NCI-H2227 (cell line): ENCODE measurements at regions not wholly inside any gene's neighbourhood (a gene's known extent, or its start where the extent isn't known, plus 50 kb on each side); places are given as distances from the start of the nearest gene placed in this dataset.
"Not testable (repeated sequence)": the region's sequence is repeated elsewhere in the genome, so short reads cannot be mapped to it uniquely, and the experiment has no call there.

Experiments used
- DNase-seq: peaks from one replicate; lab custom pipeline; 2025; ENCODE audit not compliant: unreplicated experiment; lab: John Stamatoyannopoulos, UW

DNA sequence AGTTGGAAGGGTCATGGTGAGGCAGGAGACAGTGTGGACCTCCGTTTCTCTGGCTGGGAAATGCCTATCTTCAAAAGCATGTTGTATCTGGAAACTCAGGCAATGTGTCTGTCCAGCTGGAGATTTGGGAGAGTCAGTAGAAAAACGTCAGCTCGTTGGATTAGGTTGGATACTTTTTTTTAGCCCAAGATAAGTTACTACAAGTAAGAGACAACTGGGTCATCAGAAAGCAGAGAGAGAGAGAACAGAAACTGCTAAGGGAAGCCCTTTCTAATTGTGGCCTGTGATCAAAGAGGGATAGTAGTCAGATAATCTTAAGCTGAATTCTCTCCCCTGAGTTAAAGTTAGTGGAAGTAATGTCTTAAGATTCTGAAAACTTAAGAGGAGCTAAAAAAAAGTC, 78.9 kb upstream of the ZNF280D start:
- no peak for DNase-seq

DNA sequence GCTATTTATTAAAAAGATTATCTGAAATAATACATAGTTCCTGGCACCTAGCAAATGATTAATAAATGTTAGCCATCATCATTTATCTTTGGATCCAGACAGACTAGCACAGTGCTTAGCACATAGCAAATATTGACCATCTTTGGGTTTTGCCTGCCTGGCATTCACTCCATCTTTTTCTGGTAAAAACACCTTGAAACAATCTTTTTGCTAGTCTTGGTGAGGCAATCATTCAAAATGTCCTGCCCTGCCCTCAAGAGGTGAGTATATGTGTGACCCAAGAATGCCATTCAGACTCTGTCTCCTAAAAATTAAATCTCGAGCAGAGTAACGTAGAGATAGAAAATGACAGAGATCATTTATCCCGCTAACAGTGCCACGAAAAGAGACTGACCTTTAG, 78.3 kb upstream of the ZNF280D start:
- DNase-seq, result no peak

DNA sequence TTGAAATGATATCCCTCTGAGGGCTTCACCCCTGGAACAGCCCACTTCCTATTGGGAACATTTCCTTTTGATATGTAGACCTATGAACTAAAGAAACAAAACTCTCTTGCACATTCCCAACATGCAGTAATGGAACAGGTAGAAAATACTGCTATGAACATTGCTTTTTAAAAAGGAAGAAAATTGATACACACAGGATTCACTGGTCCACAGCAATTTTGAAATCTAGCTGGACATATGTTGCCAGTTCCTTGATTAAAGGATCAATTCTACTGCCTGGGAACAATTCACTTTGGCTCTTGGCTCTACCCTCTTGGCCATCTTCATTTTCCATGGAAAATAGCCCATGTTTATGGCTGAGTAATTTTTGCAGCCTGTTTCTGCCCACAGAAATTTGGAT, 74.9 kb upstream of the ZNF280D start:
- no peak for DNase-seq

DNA sequence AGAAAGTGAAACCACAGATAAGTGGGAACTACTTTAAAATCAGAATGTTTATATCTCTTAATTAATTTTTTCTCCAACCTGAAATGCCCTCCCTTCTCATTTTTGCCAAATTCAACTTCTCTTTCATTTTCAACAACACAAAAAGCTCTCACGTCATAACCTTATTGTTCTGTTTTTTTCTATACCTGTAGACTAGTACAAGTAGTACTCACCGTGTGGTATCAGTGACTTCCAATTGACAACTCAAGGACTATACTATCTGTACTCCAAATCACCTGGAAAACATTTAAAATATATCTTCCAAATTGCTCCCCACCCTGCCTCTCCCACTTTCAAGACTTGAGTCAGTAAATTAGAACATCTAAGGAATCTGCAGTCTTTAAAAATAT, 72.8 kb upstream of the ZNF280D start:
- DNase-seq, result no peak

DNA sequence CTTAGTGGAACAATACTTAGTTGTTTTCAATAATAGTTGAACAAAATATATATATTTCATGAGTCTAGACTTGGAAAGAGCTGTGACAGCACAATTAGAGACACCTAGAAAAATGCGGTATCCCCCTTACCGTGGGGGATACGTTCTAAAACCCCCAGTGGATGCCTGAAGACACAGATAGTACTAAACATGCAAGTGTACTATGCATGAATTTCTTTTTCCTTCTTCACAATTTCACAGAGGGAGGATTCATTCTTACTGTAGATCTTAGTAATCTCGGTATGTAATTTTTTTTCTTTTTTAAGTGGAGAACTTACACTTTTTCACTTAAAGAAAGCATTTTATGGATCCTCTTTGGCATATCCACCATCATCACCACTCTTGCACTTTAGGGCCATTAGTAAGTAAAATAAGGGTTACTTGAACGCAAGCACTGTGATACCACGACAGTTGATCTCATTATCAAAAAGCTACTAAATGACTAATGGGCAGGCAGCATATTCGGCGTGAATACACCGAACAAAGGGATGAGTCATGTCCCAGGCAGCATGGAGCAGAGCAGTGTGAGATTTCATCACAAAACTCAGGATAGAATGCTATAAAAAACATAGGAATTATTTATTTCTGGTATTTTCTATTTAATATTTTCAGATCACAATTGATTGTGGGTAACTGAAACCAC, 72.3 kb upstream of the ZNF280D start:
- DNase-seq, result no peak

DNA sequence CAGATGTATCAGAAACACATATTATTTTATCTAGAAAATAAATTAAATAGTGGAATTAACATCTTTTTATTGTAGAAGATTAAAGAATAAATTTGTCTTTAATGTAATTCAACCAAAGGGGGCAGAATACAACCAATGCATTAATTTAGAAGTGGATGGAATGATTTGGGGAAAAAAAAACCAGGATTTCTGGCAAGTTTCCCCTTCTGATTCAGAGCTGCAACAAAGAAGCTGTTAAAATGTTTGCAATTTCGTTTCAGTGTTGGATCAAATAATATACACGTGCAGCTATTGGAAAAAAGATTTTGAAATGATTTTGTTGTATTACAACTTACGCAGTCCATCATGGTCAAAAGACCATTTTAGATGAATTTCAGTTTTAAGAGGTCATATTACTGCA, 71.6 kb upstream of the ZNF280D start:
- no peak for DNase-seq

DNA sequence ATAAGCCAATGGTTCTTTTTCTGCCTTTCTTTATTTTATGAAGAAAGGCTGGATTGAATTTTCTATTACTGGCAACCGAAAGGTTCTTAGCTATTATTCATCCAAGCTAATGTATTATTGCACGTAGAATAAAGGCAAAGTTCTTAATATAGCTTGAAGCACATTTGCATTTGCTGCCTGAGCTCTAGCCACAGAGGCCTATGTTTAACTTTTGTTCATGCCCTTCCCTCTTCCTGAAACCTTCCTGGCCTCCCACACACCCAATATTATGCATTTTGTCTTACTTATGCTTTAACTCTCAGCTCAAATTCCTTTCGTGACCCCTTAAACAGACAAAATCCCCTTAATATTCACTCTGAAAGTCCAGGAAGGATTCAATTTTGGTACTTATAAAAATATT, 71.0 kb upstream of the ZNF280D start:
- no peak for DNase-seq

DNA sequence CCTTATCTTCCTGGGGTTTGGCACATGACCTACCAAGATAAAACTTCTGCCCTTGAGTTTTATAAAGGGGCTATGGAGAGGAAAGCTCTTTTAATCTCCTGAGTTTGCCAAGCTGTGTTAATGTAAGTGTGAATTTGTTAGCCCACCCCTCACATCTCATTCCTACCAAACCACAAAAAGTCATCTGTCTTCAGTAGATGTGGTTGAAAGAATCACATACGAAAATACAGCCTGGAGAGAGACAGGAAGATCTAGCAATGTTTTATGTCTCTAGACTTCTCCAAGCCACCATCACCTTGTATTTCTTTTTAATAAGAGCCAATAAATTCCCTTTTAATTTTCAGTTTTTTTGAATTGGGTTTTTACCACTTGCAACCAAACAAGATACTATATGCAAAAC, 68.9 kb upstream of the ZNF280D start:
- DNase-seq, result no peak

DNA sequence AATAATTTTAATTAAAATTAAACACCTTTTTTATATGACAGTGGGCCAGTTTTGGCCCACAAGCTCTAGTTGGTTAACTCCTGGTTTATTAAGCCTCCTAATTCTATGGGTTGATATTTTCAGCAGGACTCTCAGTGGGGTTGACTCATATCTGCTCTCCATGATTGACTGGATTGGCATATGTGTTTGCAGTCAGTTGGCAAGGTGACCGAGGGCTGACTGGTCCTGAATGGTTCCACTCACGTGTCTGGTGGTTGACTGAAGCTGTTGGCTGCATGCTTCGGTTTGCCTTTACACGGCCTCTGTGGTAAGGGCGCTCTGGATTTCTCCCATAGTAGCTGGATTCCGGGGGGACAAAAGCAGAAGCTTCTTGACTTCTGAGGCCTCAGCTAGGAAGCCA, 65.3 kb upstream of the ZNF280D start:
- no peak for DNase-seq

DNA sequence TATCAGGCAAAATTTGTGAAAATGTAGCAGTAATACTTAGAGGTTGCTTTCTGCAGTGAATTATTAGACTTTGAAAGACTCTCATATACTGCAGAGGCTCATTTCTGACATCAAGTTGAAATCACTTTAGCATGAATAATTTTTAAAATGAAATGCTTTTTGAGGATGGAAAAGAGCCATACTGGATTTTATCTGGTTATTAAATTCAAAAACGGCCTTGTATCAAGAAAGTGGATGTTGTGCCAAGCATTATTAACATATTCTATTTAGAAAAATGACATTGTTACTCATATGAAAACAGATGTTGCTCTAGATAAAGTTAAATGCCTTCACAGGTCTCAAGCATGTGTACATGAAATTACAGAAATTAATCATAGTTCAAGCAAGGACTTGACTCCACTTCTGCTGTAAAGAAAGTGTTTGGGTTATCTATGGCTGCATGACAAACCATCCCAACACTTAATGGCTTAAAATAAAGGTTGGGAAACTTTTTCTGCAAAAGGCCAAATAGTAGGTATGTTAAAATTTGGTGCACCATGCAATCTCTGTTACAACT, 64.5 kb upstream of the ZNF280D start:
- DNase-seq, result no peak

DNA sequence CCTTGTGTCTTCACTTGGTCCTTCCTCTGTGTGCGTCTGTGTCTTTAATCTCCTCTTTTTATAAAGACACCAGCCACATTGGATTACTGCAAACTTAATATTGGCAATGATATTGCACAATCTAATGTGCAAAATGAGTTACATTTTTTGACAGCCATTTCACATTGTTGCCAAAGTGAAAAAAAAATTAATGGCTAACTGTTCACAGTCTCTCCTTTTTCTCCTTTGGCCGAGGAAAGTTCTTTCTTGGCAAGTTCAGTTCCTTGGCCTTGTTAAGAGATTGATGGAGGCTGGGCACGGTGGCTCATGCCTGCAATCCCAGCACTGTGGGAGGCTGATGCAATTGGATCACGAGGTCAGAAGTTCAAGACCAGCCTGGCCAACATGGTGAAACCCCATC, 62.2 kb upstream of the ZNF280D start:
- no peak for DNase-seq

DNA sequence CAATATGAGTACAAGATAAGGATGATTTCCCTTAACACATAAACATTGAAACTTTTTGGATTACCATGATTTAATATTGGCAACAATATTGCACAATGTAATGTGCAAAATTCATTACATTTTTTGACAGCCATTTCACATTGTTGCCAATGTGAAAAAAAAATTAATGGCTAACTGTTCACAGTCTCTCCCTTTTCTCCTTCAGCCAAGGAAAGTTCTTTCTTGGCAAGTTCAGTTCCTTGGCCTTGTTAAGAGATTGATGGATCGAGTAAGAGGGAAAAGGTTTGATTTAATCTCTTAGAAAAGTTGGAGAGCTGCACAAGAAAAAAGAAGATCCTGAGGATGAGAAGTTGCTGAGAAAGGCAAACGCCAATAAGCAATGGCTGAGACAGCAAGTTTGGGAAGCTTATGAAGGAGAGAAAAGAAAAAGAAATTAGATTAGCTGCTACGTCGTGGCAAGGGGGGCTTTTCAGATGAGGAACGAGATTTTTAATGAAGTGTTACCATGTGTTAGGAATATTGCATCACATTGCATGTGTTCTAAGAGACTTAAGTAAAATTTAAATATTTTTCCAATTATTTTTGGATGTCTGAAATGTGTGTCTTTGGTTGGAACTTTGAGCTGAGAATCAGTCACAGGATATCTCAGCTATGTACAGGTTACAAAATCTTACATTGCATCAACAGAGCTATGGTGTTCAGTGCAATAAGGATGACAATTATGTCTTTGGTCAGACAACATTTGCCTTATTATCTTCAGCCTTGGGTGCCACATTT, 61.4 kb upstream of the ZNF280D start:
- DNase-seq, result no peak

DNA sequence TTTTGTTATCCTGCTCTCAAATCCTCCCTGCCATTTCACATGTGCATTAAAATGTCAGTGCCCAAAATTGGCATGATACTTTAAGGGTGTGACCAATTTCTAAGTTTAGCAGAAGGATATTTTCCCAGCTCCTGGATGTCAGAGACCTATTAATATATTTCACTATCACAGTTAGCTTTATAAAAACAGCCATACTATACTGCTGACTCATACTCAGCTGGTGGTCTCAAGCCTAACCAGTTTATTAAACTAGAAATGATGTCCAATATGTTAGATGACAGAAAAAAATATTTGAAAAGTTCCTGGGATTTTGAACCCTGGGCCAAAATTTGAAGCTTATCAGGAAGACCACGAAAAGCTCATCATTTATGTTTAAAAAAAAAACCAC, 60.9 kb upstream of the ZNF280D start:
- DNase-seq, result no peak

DNA sequence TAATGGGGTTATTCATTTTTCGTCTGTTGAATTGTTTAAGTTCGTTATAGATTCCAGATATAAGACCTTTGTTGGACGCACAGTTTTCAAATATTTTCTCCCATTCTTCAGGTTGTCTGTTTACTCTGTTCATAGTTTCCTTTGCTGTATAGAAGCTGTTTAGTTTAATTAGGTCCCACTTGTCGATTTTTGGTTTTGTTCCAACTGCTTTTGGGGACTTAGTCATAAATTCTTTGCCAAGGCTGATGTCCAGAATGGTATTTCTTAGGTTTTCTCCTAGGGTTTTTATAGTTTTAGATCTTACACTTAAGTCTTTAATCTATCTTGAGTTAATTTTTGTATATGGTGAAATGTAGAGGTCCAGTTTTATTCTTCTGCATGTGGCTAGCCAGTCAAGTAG, 58.9 kb upstream of the ZNF280D start:
- DNase-seq, result no peak

DNA sequence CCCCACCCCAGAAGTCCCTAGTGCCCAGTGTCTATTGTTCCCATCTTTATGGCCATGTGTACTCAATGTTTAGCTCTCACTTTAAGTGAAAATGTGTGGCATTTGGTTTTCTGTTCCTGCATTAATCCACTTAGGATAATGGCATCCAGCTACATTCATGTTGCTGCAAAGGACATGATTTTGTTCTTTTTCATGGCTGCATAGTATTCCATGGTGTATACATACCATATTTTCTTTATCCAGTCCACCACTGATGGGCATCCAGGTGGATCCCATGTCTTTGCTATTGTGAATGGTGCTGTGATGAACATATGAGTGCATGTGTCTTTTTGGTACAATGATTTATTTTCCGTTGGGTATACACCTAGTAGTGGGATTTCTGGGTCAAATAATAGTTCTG, 58.2 kb upstream of the ZNF280D start:
- not testable (repeated sequence) for DNase-seq

DNA sequence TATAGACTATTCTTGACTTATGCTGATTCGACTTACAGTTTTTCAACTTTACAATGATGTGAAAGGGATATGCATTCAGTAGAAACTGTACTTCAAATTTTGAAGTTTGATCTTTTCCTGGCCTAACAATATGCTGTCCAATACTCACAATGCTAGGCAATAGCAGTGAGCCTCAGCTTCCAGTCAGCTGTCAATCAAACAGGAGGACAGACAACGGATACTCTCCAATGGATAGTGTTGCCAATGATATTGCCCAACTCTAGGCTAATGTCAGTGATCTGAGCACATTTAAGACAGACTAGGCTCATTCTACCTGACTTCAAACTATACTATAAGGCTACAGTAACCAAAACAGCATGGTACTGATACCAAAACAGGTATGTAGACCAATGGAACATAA, 55.0 kb upstream of the ZNF280D start:
- DNase-seq, result no peak

DNA sequence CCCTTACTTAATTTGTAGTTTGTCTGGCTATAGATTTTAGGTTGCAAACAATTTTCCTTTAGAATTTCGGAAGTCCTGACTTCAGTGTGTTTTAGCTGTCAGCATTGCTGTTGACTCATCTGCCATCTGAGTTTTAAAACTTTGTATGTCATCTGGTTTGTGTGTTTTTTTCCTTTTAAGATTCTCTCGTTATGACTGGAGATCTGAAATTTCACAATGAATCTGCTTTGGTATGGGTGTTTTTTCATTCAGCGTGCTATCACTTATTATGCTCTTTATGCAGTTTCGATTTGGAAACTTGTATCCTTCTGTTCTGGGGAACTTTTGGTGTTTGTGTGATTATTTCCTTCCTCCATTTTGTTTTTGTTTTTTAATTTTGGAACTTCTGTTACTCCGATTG, 53.7 kb upstream of the ZNF280D start:
- DNase-seq, result no peak

DNA sequence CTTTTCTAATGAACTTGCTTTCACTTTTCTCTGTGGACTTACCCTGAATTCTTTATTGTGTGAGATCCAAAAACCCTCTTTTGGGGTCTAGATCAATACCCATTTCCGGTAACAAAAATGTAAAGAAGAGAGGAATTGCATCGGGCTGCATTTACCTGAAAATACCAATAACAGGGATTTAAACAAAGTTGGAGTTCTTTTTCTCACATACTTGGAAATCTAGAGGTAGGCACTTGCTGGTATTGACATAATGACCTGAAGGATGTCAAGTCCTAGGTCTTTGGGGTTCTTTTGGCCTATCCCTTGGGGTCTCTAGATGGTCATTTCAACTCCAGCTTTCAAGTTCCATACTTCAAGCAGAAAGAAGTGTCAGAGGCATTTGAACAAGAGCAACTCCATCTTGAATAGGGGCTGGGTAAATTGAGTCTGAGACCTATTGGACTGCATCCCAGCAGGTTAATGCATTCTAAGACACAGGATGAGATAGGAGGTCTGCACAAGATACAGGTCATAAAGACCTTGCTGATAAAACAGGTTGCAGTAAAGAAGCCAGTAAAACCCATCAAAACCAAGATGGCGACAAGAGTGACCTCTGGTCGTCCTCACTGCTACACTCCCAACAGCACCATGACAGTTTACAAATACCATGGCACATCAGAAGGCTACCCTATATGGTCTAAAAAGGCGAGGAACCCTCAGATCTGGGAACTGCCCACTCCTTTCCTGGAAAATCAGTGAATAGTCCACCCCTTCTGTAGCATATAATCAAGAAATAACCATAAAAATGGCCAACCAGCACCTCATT, 50.8 kb upstream of the ZNF280D start:
- DNase-seq, result no peak

DNA sequence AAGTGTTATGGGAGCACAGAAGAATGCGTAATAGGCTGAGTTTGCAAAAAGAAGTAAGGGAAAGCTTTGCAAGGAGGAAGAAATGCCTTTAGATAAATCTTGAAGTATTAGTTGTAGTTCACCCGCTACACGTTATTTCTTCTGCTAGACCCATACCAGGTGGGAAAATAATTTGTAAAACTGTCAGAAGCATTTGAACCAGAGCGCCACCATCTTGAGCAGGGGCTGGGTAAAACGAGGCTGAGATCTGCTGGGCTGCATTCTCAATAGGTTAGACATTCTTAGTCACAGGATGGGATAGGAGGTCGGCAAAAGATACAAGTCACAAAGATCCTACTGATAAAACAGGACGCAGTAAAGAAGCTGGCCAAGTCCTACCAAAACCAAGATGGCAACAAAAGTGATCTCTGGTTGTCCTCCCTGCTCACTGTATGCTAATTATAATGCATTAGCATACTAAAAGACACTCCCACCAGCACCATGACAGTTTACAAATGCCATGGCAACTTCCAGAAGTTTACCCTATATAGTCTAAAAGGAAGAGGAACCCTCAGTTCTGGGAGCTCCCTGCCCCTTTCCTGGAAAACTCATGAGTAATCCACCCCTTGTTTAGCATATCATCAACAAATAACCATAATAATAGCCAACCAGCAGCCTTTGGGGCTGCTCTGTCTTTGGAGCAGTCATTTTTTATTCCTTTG, 50.0 kb upstream of the ZNF280D start:
- DNase-seq, result no peak
